Epithelial cell of esophagus (primary cell): ENCODE measurements at regions not wholly inside any gene's neighbourhood (a gene's known extent, or its start where the extent isn't known, plus 50 kb on each side); places are given as distances from the start of the nearest gene placed in this dataset.

Experiments
- DNase-seq: peaks from one replicate; pipeline ENCODE4 v3.0.0; 2010; ENCODE audit warnings: low read depth
- H3K4me3 ChIP-seq: 2 replicates; pipeline ENCODE4 v1.5.1; 2011; ENCODE audit warnings: mild to moderate bottlenecking, low read length, control low read depth
- CTCF ChIP-seq: IDR thresholded peaks from 2 replicates; pipeline ENCODE4 v1.5.1; 2011; ENCODE audit warnings: low read depth, mild to moderate bottlenecking, low read length, control low read depth, inconsistent platforms; ENCODE audit not compliant: insufficient read depth; ENCODE audit errors: missing control alignments

- no peak for DNase-seq
- no peak for TF ChIP-seq CTCF
- no peak overlapping the region for H3K4me3 ChIP-seq
Measured at GRCh38 chr10:63799521-63800300, 278.5 kb downstream of the REEP3 start.

GRCh38 chr10:63801166-63801565, 280.0 kb downstream of the REEP3 start:
- no peak for DNase-seq
- H3K4me3 ChIP-seq = no peak overlapping the region
- no peak for TF ChIP-seq CTCF

GRCh38 chr10:63806330-63806729, 285.1 kb downstream of the REEP3 start:
- no peak overlapping the region for H3K4me3 ChIP-seq
- no peak for TF ChIP-seq CTCF
- no peak for DNase-seq

- no peak overlapping the region for H3K4me3 ChIP-seq
- no peak for TF ChIP-seq CTCF
- no peak for DNase-seq
Measured at GRCh38 chr10:63812501-63812900, 291.3 kb downstream of the REEP3 start.

GRCh38 chr10:63819753-63820329, 298.6 kb downstream of the REEP3 start:
- peak; percentile 71 for DNase-seq
- no peak overlapping the region for H3K4me3 ChIP-seq
- TF ChIP-seq CTCF = peak; percentile 91

- no peak for DNase-seq
- TF ChIP-seq CTCF = no peak
- no peak overlapping the region for H3K4me3 ChIP-seq
Measured at GRCh38 chr10:63822496-63822895, 301.3 kb downstream of the REEP3 start.

GRCh38 chr10:63825111-63825510, 303.9 kb downstream of the REEP3 start:
- peak; percentile 16 for DNase-seq

More at GRCh38 chr10:63825111-63825510, 303.9 kb downstream of the REEP3 start:
- TF ChIP-seq CTCF = no peak
- no peak overlapping the region for H3K4me3 ChIP-seq
